Erythroblast (primary cell): ENCODE measurements at regions not wholly inside any gene's neighbourhood (a gene's known extent, or its start where the extent isn't known, plus 50 kb on each side); places are given as distances from the start of the nearest gene placed in this dataset.

Source experiments
- GATA1 ChIP-seq: IDR thresholded peaks from 2 replicates; pipeline ENCODE4 v1.6.1; 2011; ENCODE audit warnings: low read depth, mild to moderate bottlenecking, control low read depth, low read length, moderate library complexity
- POLR2A ChIP-seq: IDR thresholded peaks from 2 replicates; pipeline ENCODE4 v1.6.1; 2011; ENCODE audit warnings: mild to moderate bottlenecking, low read length

GRCh38 chr20:60228255-60228654, 270.0 kb downstream of the CDH26 start:
- no peak for TF ChIP-seq POLR2A
- no peak for TF ChIP-seq GATA1
